B cell (primary cell): ENCODE measurements at regions not wholly inside any gene's neighbourhood (a gene's known extent, or its start where the extent isn't known, plus 50 kb on each side); places are given as distances from the start of the nearest gene placed in this dataset.
"Not testable (repeated sequence)": the region's sequence is repeated elsewhere in the genome, so short reads cannot be mapped to it uniquely, and the experiment has no call there.

Experiments used
- ATAC-seq: fragments of 200-7000 bp; cut with Tn5 transposase; one replicate; pipeline ENCODE4 v1.10.0; 2021; ENCODE audit warnings: low read depth, mild to moderate bottlenecking, moderate number of reproducible peaks, moderate library complexity
- CTCF ChIA-PET: fragments of 350-600 bp; sonication (Branson Sonifier 250); formaldehyde crosslinking; loops from one replicate; lab custom pipeline; 2021; ENCODE audit warnings: antibody characterized with exemption, inconsistent platforms; lab: Charles Lee
- POLR2A ChIA-PET: fragments of 350-600 bp; sonication (Branson Sonifier 250); formaldehyde crosslinking; loops from one replicate; lab custom pipeline; 2021; ENCODE audit warnings: antibody characterized with exemption; lab: Charles Lee
- DNase-seq: peaks from one replicate; pipeline ENCODE4 v3.0.0; 2013
- H2AFZ ChIP-seq: 2 replicates; pipeline ENCODE4 v1.6.1; 2012; ENCODE audit warnings: mild to moderate bottlenecking, low read depth, low read length; ENCODE audit not compliant: insufficient read depth, poor library complexity, severe bottlenecking
- H3K27ac ChIP-seq, 2 donors: 1 replicate in 1 of 2; 2 replicates in 1 of 2; pipeline ENCODE4 v1.5.1; 2012 to 2013; ENCODE audit warnings: low read length in 2 of 2, mild to moderate bottlenecking in 2 of 2, moderate library complexity in 1 of 2
- H3K27me3 ChIP-seq, 4 experiments: fragments of 200-600 bp in 1 of 4; sonication (generic) in 1 of 4; replicated peaks in 1 of 4; 1 replicate in 2 of 4; 2 replicates in 2 of 4; pipeline versions ENCODE4 v1.6.1 to v1.7.0; 2013 to 2016; ENCODE audit warnings: low read length in 3 of 4, mild to moderate bottlenecking in 2 of 4, mixed read lengths in 1 of 4, moderate library complexity in 1 of 4; ENCODE audit not compliant: insufficient read depth in 4 of 4, control insufficient read depth in 3 of 4; ENCODE audit errors: control extremely low read depth in 1 of 4
- H3K36me3 ChIP-seq, 2 experiments: replicated peaks in 1 of 2; 1 replicate in 1 of 2; 2 replicates in 1 of 2; pipeline versions ENCODE4 v1.6.1 to v1.7.1; 2013; ENCODE audit warnings: low read length in 1 of 2; ENCODE audit not compliant: insufficient read depth in 2 of 2, control insufficient read depth in 1 of 2; ENCODE audit errors: control extremely low read depth in 1 of 2, extremely low read depth in 1 of 2
- H3K4me1 ChIP-seq, 2 donors: fragments of 200-600 bp in 1 of 2; sonication (generic) in 1 of 2; 1 replicate in 1 of 2; 2 replicates in 1 of 2; pipeline versions ENCODE4 v1.5.1 to v1.6.1; 2013 to 2017; ENCODE audit warnings: low read length in 2 of 2; ENCODE audit not compliant: control insufficient read depth in 2 of 2, insufficient read depth in 2 of 2
- H3K4me2 ChIP-seq: replicated peaks from 2 replicates; pipeline ENCODE3; 2012; ENCODE audit warnings: mild to moderate bottlenecking, low read depth, low read length; ENCODE audit not compliant: poor library complexity, severe bottlenecking
- H3K4me3 ChIP-seq, 5 experiments: fragments of 200-600 bp in 1 of 5; sonication (generic) in 1 of 5; 1 replicate in 3 of 5; 2 replicates in 2 of 5; pipeline versions ENCODE4 v1.5.1 to v1.7.0; 2011 to 2016; ENCODE audit warnings: low read length in 4 of 5, mild to moderate bottlenecking in 4 of 5, low read depth in 2 of 5, control low read depth in 1 of 5, moderate library complexity in 1 of 5; ENCODE audit not compliant: insufficient read depth in 1 of 5; ENCODE audit errors: control extremely low read depth in 1 of 5, extremely low read depth in 1 of 5
- H3K79me2 ChIP-seq: fragments of 200-600 bp; sonication (generic); one replicate; pipeline ENCODE4 v1.6.0; 2016; ENCODE audit warnings: low read length; ENCODE audit not compliant: control insufficient read depth, insufficient read depth
- H3K9ac ChIP-seq: fragments of 200-600 bp; sonication (generic); 2 replicates; pipeline ENCODE4 v1.6.1; 2017; ENCODE audit warnings: mild to moderate bottlenecking, low read length, moderate library complexity
- H3K9me3 ChIP-seq, 3 donors: one replicate each; pipeline versions ENCODE4 v1.6.1 to v1.7.1; 2013; ENCODE audit warnings: low read length in 2 of 3; ENCODE audit not compliant: control insufficient read depth in 2 of 3, insufficient read depth in 1 of 3; ENCODE audit errors: control extremely low read depth in 1 of 3
- H4K20me1 ChIP-seq: 2 replicates; pipeline ENCODE4 v1.6.0; 2012; ENCODE audit warnings: mild to moderate bottlenecking, low read length; ENCODE audit not compliant: insufficient read depth, control insufficient read depth, poor library complexity, severe bottlenecking
- H3K27ac Mint-ChIP-seq: one replicate; pipeline ENCODE4 v1.8.0; 2021; ENCODE audit warnings: mixed read lengths
- H3K27me3 Mint-ChIP-seq: one replicate; pipeline ENCODE4 v1.8.0; 2021; ENCODE audit warnings: mixed read lengths
- H3K4me1 Mint-ChIP-seq: one replicate; pipeline ENCODE4 v1.8.0; 2021; ENCODE audit warnings: mixed read lengths
- H3K4me3 Mint-ChIP-seq: one replicate; pipeline ENCODE4 v1.8.0; 2021; ENCODE audit warnings: mixed read lengths
- H3K9me3 Mint-ChIP-seq: one replicate; pipeline ENCODE4 v1.8.0; 2022; ENCODE audit warnings: mixed read lengths; ENCODE audit not compliant: insufficient read depth
- CTCF ChIP-seq: fragments of 200-600 bp; IDR thresholded peaks from one replicate; pipeline ENCODE4 v1.8.0; 2022; ENCODE audit warnings: antibody characterized with exemption, mild to moderate bottlenecking
- EZH2 ChIP-seq: IDR thresholded peaks from 2 replicates; pipeline ENCODE4 v1.6.1; 2012; ENCODE audit warnings: borderline replicate concordance, low read depth, mild to moderate bottlenecking, moderate library complexity, low read length; ENCODE audit not compliant: insufficient read depth, poor library complexity, severe bottlenecking
- WGBS: methylation state at CpG from one replicate; pipeline ENCODE4 v1.1.5; 2013; ENCODE audit warnings: missing lambda C conversion rate; ENCODE audit not compliant: insufficient coverage; 5-methylcytosine and 5-hydroxymethylcytosine counted together
- intact Hi-C: fragments of 100-400 bp; cut with micrococcal nuclease; formaldehyde crosslinking; loops from one replicate; pipeline ENCODE4 v1.10.0; 2022

GRCh38 chr2:150327564-150328489 lies 159.6 kb downstream of the RND3 start:
- Histone ChIP-seq H3K36me3 (no peaks in the 10 kb centered on the region), H3K4me3 (no peak overlapping the region), H3K4me1 (no peaks in the 10 kb centered on the region), H3K27me3 (no peaks in the 10 kb centered on the region), H3K27ac (no peak overlapping the region), H2AFZ (no peak overlapping the region), H3K79me2 (no peaks in the 10 kb centered on the region), H3K9ac (no peak overlapping the region), H4K20me1 (no peaks in the 10 kb centered on the region), H3K9me3 (no peaks in the 10 kb centered on the region), H3K4me2 (no peak overlapping the region)
- intact Hi-C loops: no loop called here
- TF ChIP-seq EZH2: no peak
- no peak for TF ChIP-seq CTCF
- Mint-ChIP-seq H3K9me3 (peaks cover 4% of the 10 kb centered on the region), H3K4me3 (no peak overlapping the region), H3K27ac (no peak overlapping the region), H3K27me3 (no peaks in the 10 kb centered on the region), H3K4me1 (no peaks in the 10 kb centered on the region)
- DNase-seq (no peak), ATAC-seq (no peak)
- POLR2A ChIA-PET: no interaction called here
- 71% methylated on average over 6 of the region's 14 CpGs for WGBS
- CTCF ChIA-PET: no interaction called here

GRCh38 chr2:150325656-150326314 lies 161.7 kb downstream of the RND3 start:
- DNase-seq (no peak), ATAC-seq (no peak)
- no peaks in the 10 kb centered on the region for H3K4me1 ChIP-seq
- no peak overlapping the region for H2AFZ ChIP-seq
- H4K20me1 ChIP-seq: no peaks in the 10 kb centered on the region
- no peaks in the 10 kb centered on the region for H3K36me3 ChIP-seq
- H3K4me1 Mint-ChIP-seq: no peaks in the 10 kb centered on the region
- intact Hi-C loops: no loop called here
- ChIA-PET POLR2A (no interaction called here), CTCF (no interaction called here)
- H3K4me3 ChIP-seq: no peak overlapping the region
- H3K9me3 ChIP-seq: no peaks in the 10 kb centered on the region
- WGBS: 96% methylated on average over 3 of the region's 6 CpGs
- H3K9ac ChIP-seq: no peak overlapping the region
- peaks cover 5% of the 10 kb centered on the region for H3K9me3 Mint-ChIP-seq
- H3K4me2 ChIP-seq: no peak overlapping the region
- no peaks in the 10 kb centered on the region for H3K27me3 ChIP-seq
- no peak for TF ChIP-seq EZH2
- H3K4me3 Mint-ChIP-seq: no peak overlapping the region
- no peak overlapping the region for H3K27ac Mint-ChIP-seq
- H3K27ac ChIP-seq: no peak overlapping the region
- H3K27me3 Mint-ChIP-seq: no peaks in the 10 kb centered on the region
- H3K79me2 ChIP-seq: no peaks in the 10 kb centered on the region

DNA sequence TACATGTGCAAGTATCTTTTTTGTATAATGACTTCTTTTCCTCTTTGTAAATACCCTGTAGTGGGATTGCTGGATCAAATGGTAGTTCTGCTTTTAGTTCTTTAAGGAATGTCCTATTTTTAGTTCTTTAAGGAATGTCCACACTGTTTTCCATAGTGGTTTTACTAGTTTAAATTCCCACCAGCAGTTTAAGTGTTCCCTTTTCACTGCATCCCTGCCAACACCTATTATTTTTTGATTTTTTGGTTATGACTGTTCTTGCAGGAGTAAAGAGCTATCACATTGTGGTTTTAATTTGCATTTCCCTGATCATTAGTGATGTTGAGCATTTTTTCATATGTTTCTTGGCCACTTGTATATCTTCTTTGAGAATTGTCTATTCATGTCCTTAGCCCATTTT lies 164.4 kb downstream of the RND3 start:
- H3K4me2 ChIP-seq, H3K4me3 ChIP-seq, ATAC-seq, DNase-seq, POLR2A ChIA-PET, H2AFZ ChIP-seq, H3K4me1 ChIP-seq, H3K9me3 ChIP-seq, H3K27me3 ChIP-seq, H3K27ac Mint-ChIP-seq, H3K9me3 Mint-ChIP-seq, intact Hi-C loops, H3K36me3 ChIP-seq, H3K4me1 Mint-ChIP-seq, H3K27me3 Mint-ChIP-seq, H4K20me1 ChIP-seq, CTCF ChIA-PET, H3K9ac ChIP-seq, H3K27ac ChIP-seq, H3K79me2 ChIP-seq, H3K4me3 Mint-ChIP-seq: not testable (repeated sequence)
